Fibroblast of pulmonary artery (primary cell): ENCODE measurements at regions not wholly inside any gene's neighbourhood (a gene's known extent, or its start where the extent isn't known, plus 50 kb on each side); places are given as distances from the start of the nearest gene placed in this dataset.
A peak's percentile ranks its signal among the peaks of the same experiment; 100 is the strongest.

Experiments
- DNase-seq: peaks from one replicate; pipeline ENCODE4 v3.0.0-alpha.2; 2010; ENCODE audit warnings: low read depth
- H3K4me3 ChIP-seq: replicated peaks from 2 replicates; pipeline ENCODE4 v1.5.1; 2011; ENCODE audit warnings: low read depth, mild to moderate bottlenecking, control low read depth, low read length, moderate library complexity
- TF ChIP-seq, protein P1 (sequence below): IDR thresholded peaks from 2 replicates; pipeline ENCODE4 v1.5.1; 2011; ENCODE audit warnings: mild to moderate bottlenecking, control low read depth, low read length, inconsistent platforms; ENCODE audit errors: missing control alignments

DNA sequence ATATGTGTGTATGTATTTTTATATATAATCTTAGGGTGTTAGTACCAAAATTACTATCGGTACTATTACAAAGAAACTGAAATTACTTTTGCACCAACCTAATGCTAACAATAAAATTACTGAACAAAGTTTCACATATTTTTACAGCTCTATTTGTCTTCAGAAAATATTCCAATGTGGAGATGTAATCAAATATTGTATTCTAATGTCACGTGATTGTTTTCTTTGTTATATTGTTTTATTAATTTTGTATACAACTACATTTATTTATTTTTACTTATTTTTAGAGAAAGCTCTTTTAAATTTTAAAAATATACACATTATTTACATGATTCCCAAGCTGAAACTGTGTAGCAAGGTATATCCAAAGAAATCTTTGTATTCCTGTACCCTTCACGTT lies 227.1 kb upstream of the KLF12 start:
- TF ChIP-seq, protein P1, sequence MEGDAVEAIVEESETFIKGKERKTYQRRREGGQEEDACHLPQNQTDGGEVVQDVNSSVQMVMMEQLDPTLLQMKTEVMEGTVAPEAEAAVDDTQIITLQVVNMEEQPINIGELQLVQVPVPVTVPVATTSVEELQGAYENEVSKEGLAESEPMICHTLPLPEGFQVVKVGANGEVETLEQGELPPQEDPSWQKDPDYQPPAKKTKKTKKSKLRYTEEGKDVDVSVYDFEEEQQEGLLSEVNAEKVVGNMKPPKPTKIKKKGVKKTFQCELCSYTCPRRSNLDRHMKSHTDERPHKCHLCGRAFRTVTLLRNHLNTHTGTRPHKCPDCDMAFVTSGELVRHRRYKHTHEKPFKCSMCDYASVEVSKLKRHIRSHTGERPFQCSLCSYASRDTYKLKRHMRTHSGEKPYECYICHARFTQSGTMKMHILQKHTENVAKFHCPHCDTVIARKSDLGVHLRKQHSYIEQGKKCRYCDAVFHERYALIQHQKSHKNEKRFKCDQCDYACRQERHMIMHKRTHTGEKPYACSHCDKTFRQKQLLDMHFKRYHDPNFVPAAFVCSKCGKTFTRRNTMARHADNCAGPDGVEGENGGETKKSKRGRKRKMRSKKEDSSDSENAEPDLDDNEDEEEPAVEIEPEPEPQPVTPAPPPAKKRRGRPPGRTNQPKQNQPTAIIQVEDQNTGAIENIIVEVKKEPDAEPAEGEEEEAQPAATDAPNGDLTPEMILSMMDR, result no peak
- H3K4me3 ChIP-seq, result no peak overlapping the region
- DNase-seq, result no peak

DNA sequence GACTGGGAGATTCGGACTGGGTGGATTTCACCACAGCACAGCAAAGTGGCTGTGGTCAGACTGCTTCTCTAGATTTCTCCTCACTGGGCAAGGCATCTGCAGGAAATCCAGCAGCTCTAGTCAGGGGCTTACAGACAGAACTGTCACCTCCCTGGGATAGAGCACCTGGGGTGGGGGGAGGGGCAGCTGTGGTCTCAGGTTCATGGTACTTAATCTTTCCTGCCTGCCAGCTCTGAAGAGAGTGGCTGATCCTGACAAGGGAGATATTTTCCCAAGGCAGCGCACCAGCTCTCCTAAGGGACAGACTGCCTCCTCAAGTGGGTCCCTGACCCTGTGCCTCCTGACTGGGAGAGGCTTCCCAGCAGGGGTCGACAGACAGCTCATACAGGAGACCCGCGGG lies 212.8 kb upstream of the KLF12 start:
- no peak overlapping the region for H3K4me3 ChIP-seq
- no peak for DNase-seq
- TF ChIP-seq, protein P1, result no peak

DNA sequence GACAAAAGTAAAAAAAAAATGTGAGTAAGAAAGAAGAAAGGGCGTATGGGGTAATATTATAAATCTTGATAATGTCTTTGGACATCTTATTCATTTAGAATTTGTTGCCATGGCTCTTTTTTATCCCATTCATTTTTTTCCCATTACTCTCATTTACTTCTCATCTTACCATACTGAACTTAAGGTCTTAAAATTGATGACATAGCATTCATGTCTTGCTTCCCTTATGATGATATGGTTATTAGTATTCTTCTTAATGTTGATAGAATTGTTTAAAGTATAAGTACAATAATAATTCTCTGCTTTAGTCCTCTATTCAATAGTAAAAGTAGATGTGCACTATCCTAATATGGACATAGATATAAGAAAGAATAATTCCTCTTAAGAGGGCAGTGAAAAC lies 204.1 kb upstream of the KLF12 start:
- no peak for DNase-seq
- H3K4me3 ChIP-seq, result no peak overlapping the region
- TF ChIP-seq, protein P1, result no peak

DNA sequence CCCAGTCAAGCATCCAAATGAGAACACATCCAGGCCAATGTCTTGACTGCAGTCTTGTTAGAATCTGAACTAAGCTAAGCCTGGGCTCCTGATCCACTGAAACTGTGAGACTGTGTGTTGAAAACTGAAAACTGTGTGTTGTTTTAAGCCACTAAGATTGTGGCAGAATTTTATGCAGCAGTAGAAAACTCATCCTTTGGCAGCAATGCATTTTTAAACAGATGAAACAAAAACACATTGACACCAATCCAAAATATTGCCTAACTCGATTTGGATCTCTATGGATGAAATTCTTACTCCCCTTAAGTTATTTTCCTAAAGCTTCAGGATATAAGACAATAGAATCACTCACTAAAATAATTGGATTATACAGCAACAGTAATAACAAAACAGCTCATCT lies 202.3 kb upstream of the KLF12 start:
- no peak overlapping the region for H3K4me3 ChIP-seq
- DNase-seq, result no peak
- TF ChIP-seq, protein P1, result no peak

DNA sequence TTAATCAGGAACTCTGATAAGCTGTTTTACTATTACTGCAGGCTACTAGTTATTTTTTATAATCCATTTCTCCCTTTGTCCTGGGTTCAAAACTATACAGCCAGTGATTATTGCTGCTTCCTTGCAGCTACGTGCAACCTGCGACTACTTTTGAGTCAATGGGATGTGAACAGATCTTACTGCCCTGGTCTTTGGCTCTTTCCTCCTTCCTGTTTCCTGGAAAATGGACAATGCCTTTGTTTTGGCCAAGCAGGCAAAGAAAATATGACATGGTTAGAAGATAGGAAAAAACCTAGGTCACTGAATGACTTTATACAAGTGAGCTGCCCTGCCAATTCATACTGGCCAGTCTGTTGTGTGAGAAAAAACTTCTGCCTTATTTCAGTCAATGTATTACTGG lies 201.2 kb upstream of the KLF12 start:
- no peak for DNase-seq
- TF ChIP-seq, protein P1, result no peak
- no peak overlapping the region for H3K4me3 ChIP-seq

DNA sequence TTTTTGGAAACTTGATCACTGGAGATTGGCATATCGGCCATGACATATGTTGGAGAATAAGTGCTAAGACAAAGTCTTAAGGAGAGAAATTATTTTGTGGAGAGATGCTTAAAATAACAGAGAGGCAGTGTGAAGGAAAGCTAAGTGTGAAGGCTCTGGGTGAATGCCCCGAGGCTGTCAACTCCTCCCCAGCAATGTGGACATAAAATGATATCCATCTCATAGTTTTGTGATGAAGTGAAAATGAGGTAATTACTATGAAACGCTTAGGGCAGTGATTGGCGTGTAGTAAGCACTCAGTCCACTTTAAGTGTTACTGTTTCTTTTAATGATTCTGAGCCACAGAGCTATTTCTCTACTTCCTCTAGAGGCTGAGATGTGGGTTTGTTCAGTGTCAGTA lies 195.8 kb upstream of the KLF12 start:
- no peak for DNase-seq
- TF ChIP-seq, protein P1, result no peak
- H3K4me3 ChIP-seq, result no peak overlapping the region

DNA sequence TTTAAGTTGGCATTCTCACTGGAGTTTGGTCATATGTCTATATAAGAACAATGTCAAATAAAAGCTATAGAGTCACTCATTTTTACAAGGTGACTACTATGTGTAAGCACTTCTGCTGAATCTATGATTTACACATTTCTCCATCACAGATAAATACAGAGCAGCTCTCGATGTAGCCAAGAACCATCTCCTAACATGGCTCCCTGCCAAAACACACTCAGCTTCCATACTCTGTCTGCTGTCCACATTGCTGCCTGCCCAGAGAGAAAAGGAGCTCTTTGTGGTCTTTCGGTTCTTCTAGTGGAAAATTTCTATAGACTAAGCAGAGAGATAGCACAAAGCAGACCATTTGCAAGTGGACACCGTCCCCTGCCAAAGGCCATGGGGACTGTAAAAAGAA lies 190.9 kb upstream of the KLF12 start:
- DNase-seq, result peak; percentile 81
- no peak overlapping the region for H3K4me3 ChIP-seq
- TF ChIP-seq, protein P1, result no peak
